Dendritic cell treated with granulocyte-macrophage colony-stimulating factor and Interleukin-4, amounts not matched to agents 40 ng/mL and 50 ng/mL, for 4 days (primary cell): ENCODE measurements at regions not wholly inside any gene's neighbourhood (a gene's known extent, or its start where the extent isn't known, plus 50 kb on each side); places are given as distances from the start of the nearest gene placed in this dataset.

ENCODE experiments used
- H3K27ac Mint-ChIP-seq: one replicate; pipeline ENCODE4 v1.8.0; 2022; ENCODE audit warnings: mild to moderate bottlenecking, mixed read lengths
- H3K27me3 Mint-ChIP-seq: one replicate; pipeline ENCODE4 v1.8.0; 2022; ENCODE audit warnings: mild to moderate bottlenecking, mixed read lengths
- H3K36me3 Mint-ChIP-seq: one replicate; pipeline ENCODE4 v1.8.0; 2022; ENCODE audit warnings: low read depth, mixed read lengths
- H3K4me1 Mint-ChIP-seq: one replicate; pipeline ENCODE4 v1.8.0; 2022; ENCODE audit warnings: low read depth, mixed read lengths
- H3K4me3 Mint-ChIP-seq: one replicate; pipeline ENCODE4 v1.8.0; 2022; ENCODE audit warnings: mild to moderate bottlenecking, moderate library complexity, mixed read lengths
- H3K9me3 Mint-ChIP-seq: one replicate; pipeline ENCODE4 v1.8.0; 2022; ENCODE audit warnings: mixed read lengths
- intact Hi-C: fragments of 100-400 bp; cut with micrococcal nuclease; formaldehyde crosslinking; loops from one replicate; pipeline ENCODE4 v1.15.0; 2022

- Mint-ChIP-seq H3K9me3 (no peaks in the 10 kb centered on the region), H3K36me3 (no peaks in the 10 kb centered on the region), H3K27me3 (no peaks in the 10 kb centered on the region), H3K4me3 (no peak overlapping the region), H3K4me1 (no peaks in the 10 kb centered on the region), H3K27ac (no peak overlapping the region)
- intact Hi-C loops = no loop called here
Observed at GRCh38 chr16:26524281-26524680, 542.4 kb upstream of the C16orf82 start.

GRCh38 chr16:26524846-26525245 lies 541.9 kb upstream of the C16orf82 start:
- H3K9me3 Mint-ChIP-seq = no peaks in the 10 kb centered on the region
- intact Hi-C loops = no loop called here
- no peaks in the 10 kb centered on the region for H3K27me3 Mint-ChIP-seq
- H3K4me1 Mint-ChIP-seq = no peaks in the 10 kb centered on the region
- no peak overlapping the region for H3K4me3 Mint-ChIP-seq
- H3K36me3 Mint-ChIP-seq = no peaks in the 10 kb centered on the region
- H3K27ac Mint-ChIP-seq = no peak overlapping the region

GRCh38 chr16:26525856-26526255 lies 540.9 kb upstream of the C16orf82 start:
- no peak overlapping the region for H3K4me3 Mint-ChIP-seq
- H3K4me1 Mint-ChIP-seq = no peaks in the 10 kb centered on the region
- no peak overlapping the region for H3K27ac Mint-ChIP-seq
- H3K27me3 Mint-ChIP-seq = no peaks in the 10 kb centered on the region
- intact Hi-C loops = no loop called here
- no peaks in the 10 kb centered on the region for H3K9me3 Mint-ChIP-seq
- H3K36me3 Mint-ChIP-seq = no peaks in the 10 kb centered on the region

- no peaks in the 10 kb centered on the region for H3K27me3 Mint-ChIP-seq
Observed at GRCh38 chr16:26526633-26527032, 540.1 kb upstream of the C16orf82 start.

GRCh38 chr16:26530584-26531289 lies 536.0 kb upstream of the C16orf82 start:
- Mint-ChIP-seq H3K27ac (no peak overlapping the region), H3K36me3 (no peaks in the 10 kb centered on the region), H3K4me3 (no peak overlapping the region), H3K9me3 (no peaks in the 10 kb centered on the region), H3K27me3 (no peaks in the 10 kb centered on the region), H3K4me1 (no peaks in the 10 kb centered on the region)
- intact Hi-C loops = no loop called here

More at GRCh38 chr16:26526633-26527032, 540.1 kb upstream of the C16orf82 start:
- H3K9me3 Mint-ChIP-seq = no peaks in the 10 kb centered on the region
- no peak overlapping the region for H3K4me3 Mint-ChIP-seq
- H3K36me3 Mint-ChIP-seq = no peaks in the 10 kb centered on the region
- no peaks in the 10 kb centered on the region for H3K4me1 Mint-ChIP-seq
- H3K27ac Mint-ChIP-seq = no peak overlapping the region
- intact Hi-C loops = no loop called here

GRCh38 chr16:26531290-26531730 lies 535.4 kb upstream of the C16orf82 start:
- H3K27ac Mint-ChIP-seq = no peak overlapping the region
- H3K27me3 Mint-ChIP-seq = no peaks in the 10 kb centered on the region
- H3K9me3 Mint-ChIP-seq = no peaks in the 10 kb centered on the region
- H3K4me1 Mint-ChIP-seq = no peaks in the 10 kb centered on the region
- no peaks in the 10 kb centered on the region for H3K36me3 Mint-ChIP-seq
- H3K4me3 Mint-ChIP-seq = no peak overlapping the region
- intact Hi-C loops = no loop called here

GRCh38 chr16:26532456-26532855 lies 534.3 kb upstream of the C16orf82 start:
- no peaks in the 10 kb centered on the region for H3K27me3 Mint-ChIP-seq
- no peak overlapping the region for H3K4me3 Mint-ChIP-seq
- intact Hi-C loops = no loop called here
- no peaks in the 10 kb centered on the region for H3K36me3 Mint-ChIP-seq
- H3K4me1 Mint-ChIP-seq = no peaks in the 10 kb centered on the region
- no peaks in the 10 kb centered on the region for H3K9me3 Mint-ChIP-seq
- no peak overlapping the region for H3K27ac Mint-ChIP-seq

- intact Hi-C loops = no loop called here
- no peaks in the 10 kb centered on the region for H3K4me1 Mint-ChIP-seq
Observed at GRCh38 chr16:26542198-26542597, 524.5 kb upstream of the C16orf82 start.

GRCh38 chr16:26546573-26546972 lies 520.2 kb upstream of the C16orf82 start:
- no peaks in the 10 kb centered on the region for H3K36me3 Mint-ChIP-seq
- no peaks in the 10 kb centered on the region for H3K27me3 Mint-ChIP-seq
- no peak overlapping the region for H3K27ac Mint-ChIP-seq
- intact Hi-C loops = no loop called here
- no peaks in the 10 kb centered on the region for H3K9me3 Mint-ChIP-seq
- H3K4me3 Mint-ChIP-seq = no peak overlapping the region
- no peaks in the 10 kb centered on the region for H3K4me1 Mint-ChIP-seq

More at GRCh38 chr16:26542198-26542597, 524.5 kb upstream of the C16orf82 start:
- no peaks in the 10 kb centered on the region for H3K27me3 Mint-ChIP-seq
- H3K27ac Mint-ChIP-seq = no peak overlapping the region
- H3K9me3 Mint-ChIP-seq = no peaks in the 10 kb centered on the region
- H3K4me3 Mint-ChIP-seq = no peak overlapping the region
- no peaks in the 10 kb centered on the region for H3K36me3 Mint-ChIP-seq

GRCh38 chr16:26547681-26548080 lies 519.0 kb upstream of the C16orf82 start:
- H3K4me3 Mint-ChIP-seq = no peak overlapping the region
- H3K27me3 Mint-ChIP-seq = no peaks in the 10 kb centered on the region
- no peaks in the 10 kb centered on the region for H3K9me3 Mint-ChIP-seq
- H3K36me3 Mint-ChIP-seq = no peaks in the 10 kb centered on the region
- H3K4me1 Mint-ChIP-seq = no peaks in the 10 kb centered on the region
- intact Hi-C loops = no loop called here
- no peak overlapping the region for H3K27ac Mint-ChIP-seq

GRCh38 chr16:26550111-26550610 lies 516.6 kb upstream of the C16orf82 start:
- Mint-ChIP-seq H3K4me3 (no peak overlapping the region), H3K4me1 (no peaks in the 10 kb centered on the region), H3K27ac (no peak overlapping the region), H3K9me3 (no peaks in the 10 kb centered on the region), H3K36me3 (no peaks in the 10 kb centered on the region), H3K27me3 (no peaks in the 10 kb centered on the region)
- intact Hi-C loops = no loop called here

- intact Hi-C loops = no loop called here
- no peaks in the 10 kb centered on the region for H3K27me3 Mint-ChIP-seq
- H3K9me3 Mint-ChIP-seq = no peaks in the 10 kb centered on the region
- no peaks in the 10 kb centered on the region for H3K36me3 Mint-ChIP-seq
- no peak overlapping the region for H3K4me3 Mint-ChIP-seq
- no peak overlapping the region for H3K27ac Mint-ChIP-seq
- no peaks in the 10 kb centered on the region for H3K4me1 Mint-ChIP-seq
Observed at GRCh38 chr16:26554030-26554429, 512.7 kb upstream of the C16orf82 start.

- H3K36me3 Mint-ChIP-seq = no peaks in the 10 kb centered on the region
- H3K27ac Mint-ChIP-seq = no peak overlapping the region
- peaks cover 2% of the 10 kb centered on the region for H3K27me3 Mint-ChIP-seq
- no peaks in the 10 kb centered on the region for H3K9me3 Mint-ChIP-seq
- intact Hi-C loops = no loop called here
- no peak overlapping the region for H3K4me3 Mint-ChIP-seq
- H3K4me1 Mint-ChIP-seq = no peaks in the 10 kb centered on the region
Observed at GRCh38 chr16:26561303-26561702, 505.4 kb upstream of the C16orf82 start.

- Mint-ChIP-seq H3K27me3 (peaks cover 3% of the 10 kb centered on the region), H3K9me3 (no peaks in the 10 kb centered on the region), H3K4me3 (no peak overlapping the region), H3K36me3 (no peaks in the 10 kb centered on the region), H3K27ac (no peak overlapping the region), H3K4me1 (no peaks in the 10 kb centered on the region)
- intact Hi-C loops = no loop called here
Observed at GRCh38 chr16:26563018-26563417, 503.7 kb upstream of the C16orf82 start.

GRCh38 chr16:26567356-26567755 lies 499.4 kb upstream of the C16orf82 start:
- no peaks in the 10 kb centered on the region for H3K36me3 Mint-ChIP-seq
- no peaks in the 10 kb centered on the region for H3K9me3 Mint-ChIP-seq
- intact Hi-C loops = no loop called here
- H3K4me3 Mint-ChIP-seq = no peak overlapping the region
- peaks cover 3% of the 10 kb centered on the region for H3K27me3 Mint-ChIP-seq
- H3K27ac Mint-ChIP-seq = no peak overlapping the region
- H3K4me1 Mint-ChIP-seq = no peaks in the 10 kb centered on the region
